ENCODE measurements at regions not wholly inside any gene's neighbourhood (a gene's known extent, or its start where the extent isn't known, plus 50 kb on each side); places are given as distances from the start of the nearest gene placed in this dataset.
A peak's percentile ranks its signal among the peaks of the same experiment; 100 is the strongest.

DNA sequence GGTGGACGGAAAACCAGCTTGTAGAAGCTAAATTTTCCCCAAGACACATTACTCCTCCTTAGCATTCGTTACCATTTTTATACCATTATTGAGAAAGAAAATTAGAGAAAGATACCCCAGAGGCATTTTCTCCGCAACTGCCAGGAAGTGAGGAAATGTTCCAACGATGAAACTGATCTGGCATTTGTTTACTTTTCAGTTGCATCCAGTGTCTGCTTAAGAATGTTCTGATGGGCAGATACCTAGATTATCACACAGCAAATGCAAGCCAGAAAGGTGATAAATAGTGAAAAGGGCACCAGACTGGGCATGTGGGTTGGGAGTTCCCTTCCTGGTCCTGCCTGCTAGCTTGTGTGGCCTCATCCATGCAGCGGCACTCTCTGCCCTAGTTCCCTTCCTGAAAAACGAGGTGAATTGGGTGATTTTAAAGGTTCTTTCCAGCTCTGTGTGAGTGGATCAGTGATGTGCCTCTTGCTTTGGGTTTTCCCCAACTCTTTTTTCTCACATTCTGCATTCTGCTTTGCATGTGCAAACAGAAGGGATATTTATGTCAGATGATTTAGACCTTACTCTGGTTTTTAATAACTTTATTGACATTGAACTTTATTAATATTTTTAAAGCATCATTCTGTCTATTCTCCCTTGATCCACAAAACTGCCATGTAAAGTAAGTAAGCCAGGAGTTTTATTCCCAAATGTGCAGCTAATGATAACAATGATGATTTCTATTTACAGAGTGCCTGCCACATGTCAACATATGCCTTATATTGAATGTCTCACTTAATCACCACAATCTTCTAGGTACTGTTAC, 139.6 kb downstream of the INSIG2 start:
- peaks cover 10 to 24% of the 10 kb centered on the region in 2 donors for H3K27me3 ChIP-seq (ENCODE audit: control insufficient read depth in 2 of 2, insufficient read depth in 2 of 2, low read length in 2 of 2)
- H3K36me3 Mint-ChIP-seq: peaks cover 0 to 5% (median 0%) of the 10 kb centered on the region in 5 donors
- peaks cover 0 to 2% (median 0%) of the 10 kb centered on the region in 11 donors for H3K9me3 Mint-ChIP-seq
- no peak overlapping the region for H3K4me3 Mint-ChIP-seq
- intact Hi-C loops (cut with micrococcal nuclease): loop anchor here in 1 of 2 donors (10.0 kb wide), 2 partner anchors 267 to 1137 kb away; partner anchors contain the start of genes C2orf76 and DBI
- peaks cover 56 to 62% (median 58%) of the 10 kb centered on the region in 5 donors for H3K27me3 Mint-ChIP-seq
- no peak for DNase-seq
- POLR2A ChIA-PET: interaction anchor here (0.7 kb wide), 1 partner anchor 630 kb away, joined by 6 read pairs; no protein-coding TSS in a partner anchor
- H3K36me3 ChIP-seq (ENCODE audit: control insufficient read depth in 2 of 3, insufficient read depth in 3 of 3, low read length in 3 of 3): no peaks in the 10 kb centered on the region
- H3K4me3 ChIP-seq (ENCODE audit: low read length): no peak overlapping the region
- H3K27ac Mint-ChIP-seq: no peak overlapping the region
- no peak for ATAC-seq
- peaks cover 9 to 22% (median 15%) of the 10 kb centered on the region in 7 donors for H3K4me1 Mint-ChIP-seq
- CTCF ChIA-PET: interaction anchor here (0.7 kb wide), 2 partner anchors 9 to 239 kb away, joined by 4 to 8 read pairs; no protein-coding TSS in a partner anchor
- peaks cover 5 to 13% of the 10 kb centered on the region in 2 donors for H3K4me1 ChIP-seq (ENCODE audit: control insufficient read depth in 2 of 2, insufficient read depth in 2 of 2, low read length in 2 of 2)
- H3K9me3 ChIP-seq (ENCODE audit: control insufficient read depth in 2 of 3, low read length in 3 of 3): no peaks in the 10 kb centered on the region
- no peak overlapping the region for H3K27ac ChIP-seq (ENCODE audit: low read depth, low read length)

- intact Hi-C loops (cut with micrococcal nuclease): loop anchor here in 1 of 2 donors (1.0 to 10.0 kb wide), 3 partner anchors 85 to 1139 kb away; partner anchors contain the start of genes C2orf76 and DBI
- H3K36me3 Mint-ChIP-seq: peaks cover 0 to 5% (median 0%) of the 10 kb centered on the region in 5 donors
- ChIA-PET POLR2A (interaction anchor here (0.7 kb wide), 1 partner anchor 1141 kb away, joined by 4 read pairs; the partner anchor contains the start of gene C2orf76), CTCF (no interaction called here)
- ATAC-seq (no peak), DNase-seq (no peak)
- peaks cover 0 to 2% (median 0%) of the 10 kb centered on the region in 11 donors for H3K9me3 Mint-ChIP-seq
- H3K27ac Mint-ChIP-seq: peak overlapping the region in 1 of 9 donors; percentile 91
- H3K4me3 Mint-ChIP-seq: peak overlapping the region in 8 of 10 donors; percentile 68 to 88 (median 84)
- peaks cover 12 to 34% (median 24%) of the 10 kb centered on the region in 7 donors for H3K4me1 Mint-ChIP-seq
- Histone ChIP-seq H3K27me3 (ENCODE audit: control insufficient read depth in 2 of 2, insufficient read depth in 2 of 2, low read length in 2 of 2) (peaks cover 10 to 39% of the 10 kb centered on the region in 2 donors), H3K4me3 (ENCODE audit: low read length) (no peak overlapping the region), H3K27ac (ENCODE audit: low read depth, low read length) (no peak overlapping the region), H3K9me3 (ENCODE audit: control insufficient read depth in 2 of 3, low read length in 3 of 3) (no peaks in the 10 kb centered on the region), H3K4me1 (ENCODE audit: control insufficient read depth in 2 of 2, insufficient read depth in 2 of 2, low read length in 2 of 2) (peaks cover 8 to 13% of the 10 kb centered on the region in 2 donors), H3K36me3 (ENCODE audit: control insufficient read depth in 2 of 3, insufficient read depth in 3 of 3, low read length in 3 of 3) (no peaks in the 10 kb centered on the region)
- peaks cover 66 to 79% (median 70%) of the 10 kb centered on the region in 5 donors for H3K27me3 Mint-ChIP-seq
Measured at GRCh38 chr2:118225666-118226065, 137.4 kb downstream of the INSIG2 start.

DNA sequence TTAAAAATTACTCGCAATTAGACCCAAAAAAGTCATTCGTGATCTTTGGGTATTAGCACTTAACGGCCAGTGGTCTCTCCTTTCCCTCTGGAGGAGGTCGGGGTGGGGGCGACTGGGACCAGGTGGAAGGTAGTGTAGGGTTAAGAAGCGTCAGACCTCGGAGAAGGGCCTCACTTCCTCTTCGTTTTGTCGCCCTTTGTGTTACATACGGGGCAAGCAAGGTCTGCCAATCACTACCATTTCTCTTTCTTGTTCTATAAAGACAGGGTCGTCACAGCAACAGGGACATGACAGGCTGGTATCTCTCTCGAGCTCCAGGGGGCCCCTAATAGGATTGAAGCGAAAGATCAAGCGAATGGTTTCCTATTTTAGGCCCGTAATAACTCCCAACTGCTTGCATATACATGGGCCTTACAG, 136.6 kb downstream of the INSIG2 start:
- Mint-ChIP-seq H3K27ac (peak overlapping the region in 6 of 9 donors; percentile 10 to 91 (median 70)), H3K36me3 (peaks cover 0 to 5% (median 0%) of the 10 kb centered on the region in 5 donors), H3K27me3 (peaks cover 72 to 83% (median 77%) of the 10 kb centered on the region in 5 donors), H3K9me3 (peaks cover 0 to 2% (median 0%) of the 10 kb centered on the region in 11 donors), H3K4me3 (peak overlapping the region; percentile 64 to 88 (median 84)), H3K4me1 (peaks cover 12 to 34% (median 24%) of the 10 kb centered on the region in 7 donors)
- DNase-seq: peak in 4 of 9 donors; percentile 10 to 27 (median 16)
- CTCF ChIA-PET: no interaction called here
- H3K27ac ChIP-seq (ENCODE audit: low read depth, low read length): peak overlapping the region; percentile 58
- H3K9me3 ChIP-seq (ENCODE audit: control insufficient read depth in 2 of 3, low read length in 3 of 3): no peaks in the 10 kb centered on the region
- H3K27me3 ChIP-seq (ENCODE audit: control insufficient read depth in 2 of 2, insufficient read depth in 2 of 2, low read length in 2 of 2): peaks cover 10 to 39% of the 10 kb centered on the region in 2 donors
- H3K36me3 ChIP-seq (ENCODE audit: control insufficient read depth in 2 of 3, insufficient read depth in 3 of 3, low read length in 3 of 3): no peaks in the 10 kb centered on the region
- H3K4me3 ChIP-seq (ENCODE audit: low read length): no peak overlapping the region
- H3K4me1 ChIP-seq (ENCODE audit: control insufficient read depth in 2 of 2, insufficient read depth in 2 of 2, low read length in 2 of 2): peaks cover 8 to 13% of the 10 kb centered on the region in 2 donors
- intact Hi-C loops (cut with micrococcal nuclease): loop anchor here in 1 of 2 donors (1.0 to 10.0 kb wide), 3 partner anchors 85 to 1140 kb away; partner anchors contain the start of genes C2orf76 and DBI
- POLR2A ChIA-PET: interaction anchor here (0.7 kb wide), 1 partner anchor 1141 kb away, joined by 4 read pairs; the partner anchor contains the start of gene C2orf76
- ATAC-seq: peak; percentile 30

DNA sequence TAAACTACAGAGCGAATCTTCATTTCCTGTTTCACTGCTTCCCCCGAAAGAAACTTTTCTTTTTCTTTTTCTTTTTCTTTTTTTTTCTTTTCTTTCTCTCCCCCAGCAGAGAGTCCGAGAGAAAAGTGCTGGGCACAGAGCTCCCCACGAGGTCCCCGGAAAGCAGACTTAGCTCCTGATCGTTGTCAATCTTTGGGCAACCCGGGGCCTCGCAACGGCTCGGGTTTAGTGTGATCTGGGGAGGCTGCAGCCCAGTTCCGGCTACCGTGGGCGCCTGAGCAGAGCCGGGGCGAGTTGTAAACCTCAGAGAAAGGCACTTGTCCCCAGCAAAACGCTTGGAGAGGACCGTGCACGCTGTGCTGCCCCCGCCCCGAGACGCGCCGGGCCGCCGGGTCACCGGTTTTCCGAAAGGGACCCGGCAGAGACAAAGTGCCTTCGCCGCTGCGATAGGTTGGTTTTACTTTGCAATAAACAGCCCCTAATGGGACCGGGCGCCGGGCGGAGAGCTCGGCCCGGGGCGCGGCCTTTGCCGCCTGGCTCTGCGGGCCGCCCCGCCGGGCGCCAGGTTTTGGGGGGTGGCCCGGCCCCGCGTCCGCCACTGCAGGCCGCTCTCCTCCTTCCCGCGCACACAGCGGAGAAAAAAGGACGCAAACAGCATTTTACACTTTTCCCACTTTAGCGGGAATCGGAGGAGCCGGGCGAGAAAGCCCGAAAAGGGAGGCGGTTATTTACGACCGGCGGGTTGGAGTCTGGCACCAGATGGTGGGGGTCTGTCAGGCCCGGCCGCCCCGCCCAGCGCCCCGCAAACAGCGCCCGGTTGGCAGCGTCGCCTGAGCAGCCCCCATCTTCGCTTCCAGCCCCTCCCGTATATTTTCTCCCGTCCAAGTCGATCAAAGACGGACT, 136.0 kb downstream of the INSIG2 start:
- ChIA-PET CTCF (interaction anchor here (0.5 to 1.4 kb wide), 4 partner anchors 22 to 631 kb away, joined by 3 to 5 read pairs (median 4); no protein-coding TSS in a partner anchor), POLR2A (interaction anchor here (1.2 kb wide), 1 partner anchor 38 kb away, joined by 4 read pairs; no protein-coding TSS in a partner anchor)
- Mint-ChIP-seq H3K27me3 (peaks cover 68 to 83% (median 78%) of the 10 kb centered on the region in 5 donors), H3K36me3 (peaks cover 0 to 5% (median 0%) of the 10 kb centered on the region in 5 donors), H3K27ac (peak overlapping the region in 7 of 9 donors; percentile 31 to 92 (median 71)), H3K4me3 (peak overlapping the region; percentile 85 to 93 (median 90)), H3K4me1 (peaks cover 12 to 34% (median 24%) of the 10 kb centered on the region in 7 donors), H3K9me3 (peaks cover 0 to 2% (median 0%) of the 10 kb centered on the region in 11 donors)
- Histone ChIP-seq H3K4me3 (ENCODE audit: low read length) (peak overlapping the region; percentile 62), H3K27ac (ENCODE audit: low read depth, low read length) (peak overlapping the region; percentile 58), H3K9me3 (ENCODE audit: control insufficient read depth in 2 of 3, low read length in 3 of 3) (no peaks in the 10 kb centered on the region), H3K4me1 (ENCODE audit: control insufficient read depth in 2 of 2, insufficient read depth in 2 of 2, low read length in 2 of 2) (peaks cover 8 to 13% of the 10 kb centered on the region in 2 donors), H3K27me3 (ENCODE audit: control insufficient read depth in 2 of 2, insufficient read depth in 2 of 2, low read length in 2 of 2) (peaks cover 10 to 39% of the 10 kb centered on the region in 2 donors), H3K36me3 (ENCODE audit: control insufficient read depth in 2 of 3, insufficient read depth in 3 of 3, low read length in 3 of 3) (no peaks in the 10 kb centered on the region)
- ATAC-seq (peak; percentile 52), DNase-seq (peak in 7 of 9 donors; percentile 24 to 44 (median 38))
- intact Hi-C loops (cut with micrococcal nuclease): loop anchor here (2.0 to 10.0 kb wide), 5 partner anchors 87 to 1253 kb away; partner anchors contain the start of genes C2orf76 (in 1 of the 2) and DBI (in 1 of the 2)

DNA sequence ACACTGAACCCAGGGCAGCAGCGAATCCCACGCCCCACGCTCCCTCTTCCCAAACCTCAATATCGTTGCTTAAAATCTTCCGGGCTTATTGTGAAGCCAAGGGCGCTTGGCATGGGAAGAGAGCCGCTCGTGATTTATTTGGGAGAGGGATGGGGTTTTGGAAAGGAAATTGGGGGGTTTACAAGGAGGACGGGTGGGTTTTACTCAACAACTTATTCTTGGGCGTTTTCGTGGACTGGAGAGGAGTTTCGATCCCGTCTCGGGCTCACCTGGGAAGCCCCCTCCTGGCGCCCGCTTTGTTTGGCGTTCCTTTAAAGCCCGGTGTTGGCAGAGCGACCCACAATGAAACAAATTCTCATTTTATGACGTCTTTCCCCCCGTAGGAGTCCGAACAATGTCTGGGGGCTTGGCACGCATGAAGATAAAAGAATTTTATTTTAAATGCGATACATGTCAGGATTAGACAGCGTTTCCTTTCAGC, 135.3 kb downstream of the INSIG2 start:
- Histone ChIP-seq H3K9me3 (ENCODE audit: control insufficient read depth in 2 of 3, low read length in 3 of 3) (no peaks in the 10 kb centered on the region), H3K36me3 (ENCODE audit: control insufficient read depth in 2 of 3, insufficient read depth in 3 of 3, low read length in 3 of 3) (no peaks in the 10 kb centered on the region), H3K27ac (ENCODE audit: low read depth, low read length) (peak overlapping the region; percentile 58), H3K4me3 (ENCODE audit: low read length) (peak overlapping the region; percentile 62), H3K4me1 (ENCODE audit: control insufficient read depth in 2 of 2, insufficient read depth in 2 of 2, low read length in 2 of 2) (peaks cover 8 to 13% of the 10 kb centered on the region in 2 donors), H3K27me3 (ENCODE audit: control insufficient read depth in 2 of 2, insufficient read depth in 2 of 2, low read length in 2 of 2) (peaks cover 10 to 39% of the 10 kb centered on the region in 2 donors)
- peaks cover 70 to 82% (median 78%) of the 10 kb centered on the region in 5 donors for H3K27me3 Mint-ChIP-seq
- peak overlapping the region in 7 of 9 donors; percentile 27 to 92 (median 71) for H3K27ac Mint-ChIP-seq
- peaks cover 0 to 2% (median 0%) of the 10 kb centered on the region in 11 donors for H3K9me3 Mint-ChIP-seq
- intact Hi-C loops (cut with micrococcal nuclease): loop anchor here (2.0 to 10.0 kb wide), 5 partner anchors 87 to 1253 kb away; partner anchors contain the start of genes C2orf76 (in 1 of the 2) and DBI (in 1 of the 2)
- CTCF ChIA-PET: interaction anchor here (0.9 to 1.4 kb wide), 5 partner anchors 14 to 632 kb away, joined by 3 to 5 read pairs (median 4); no protein-coding TSS in a partner anchor
- ATAC-seq (peak; percentile 33), DNase-seq (peak in 1 of 9 donors; percentile 18)
- peaks cover 0 to 5% (median 0%) of the 10 kb centered on the region in 5 donors for H3K36me3 Mint-ChIP-seq
- H3K4me3 Mint-ChIP-seq: peak overlapping the region; percentile 85 to 93 (median 90)
- H3K4me1 Mint-ChIP-seq: peaks cover 12 to 34% (median 24%) of the 10 kb centered on the region in 7 donors
- POLR2A ChIA-PET: interaction anchor here (0.6 to 1.2 kb wide), 2 partner anchors 37 to 311 kb away, joined by 3 to 4 read pairs; no protein-coding TSS in a partner anchor

Data from naive thymus-derived CD4-positive, alpha-beta T cell (primary cell).